WERI-Rb-1 (cell line): ENCODE measurements at regions not wholly inside any gene's neighbourhood (a gene's known extent, or its start where the extent isn't known, plus 50 kb on each side); places are given as distances from the start of the nearest gene placed in this dataset.

Experiments
- DNase-seq: peaks from one replicate; pipeline ENCODE4 v3.0.0-alpha.2; 2020
- H3K27ac ChIP-seq: fragments of 250-450 bp; sonication (Bioruptor Pico); 2 replicates; pipeline ENCODE4 v1.5.1; 2020; ENCODE audit warnings: mild to moderate bottlenecking, moderate library complexity
- H3K27me3 ChIP-seq: fragments of 250-450 bp; sonication (Bioruptor Pico); 2 replicates; pipeline ENCODE4 v1.5.1; 2021; ENCODE audit warnings: mild to moderate bottlenecking, low read depth, moderate library complexity; ENCODE audit not compliant: insufficient read depth, severe bottlenecking
- H3K36me3 ChIP-seq: fragments of 250-450 bp; sonication (Bioruptor Pico); 2 replicates; pipeline ENCODE4 v1.5.1; 2020; ENCODE audit warnings: mild to moderate bottlenecking, moderate library complexity
- H3K4me3 ChIP-seq: 2 replicates; pipeline ENCODE4 v1.5.1; 2011; ENCODE audit warnings: low read depth, mild to moderate bottlenecking, control low read depth, low read length
- H3K9me3 ChIP-seq: fragments of 250-450 bp; sonication (Bioruptor Pico); 2 replicates; pipeline ENCODE4 v1.5.1; 2021; ENCODE audit warnings: mild to moderate bottlenecking, moderate library complexity; ENCODE audit not compliant: severe bottlenecking
- CTCF ChIP-seq: IDR thresholded peaks from 2 replicates; pipeline ENCODE4 v1.5.1; 2011; ENCODE audit warnings: low read depth, mild to moderate bottlenecking, control low read depth, inconsistent platforms, low read length

- Histone ChIP-seq H3K27ac (no peak overlapping the region), H3K9me3 (no peaks in the 10 kb centered on the region), H3K27me3 (no peaks in the 10 kb centered on the region), H3K4me3 (no peak overlapping the region), H3K36me3 (no peaks in the 10 kb centered on the region)
- DNase-seq: no peak
- peak; percentile 79 for TF ChIP-seq CTCF
Measured at GRCh38 chr15:31489801-31490646, 163.4 kb downstream of the KLF13 start.

GRCh38 chr15:31494786-31495185 is 168.2 kb downstream of the KLF13 start:
- DNase-seq: no peak
- Histone ChIP-seq H3K4me3 (no peak overlapping the region), H3K27me3 (no peaks in the 10 kb centered on the region), H3K27ac (no peak overlapping the region), H3K9me3 (no peaks in the 10 kb centered on the region), H3K36me3 (no peaks in the 10 kb centered on the region)
- TF ChIP-seq CTCF: no peak

- no peak for DNase-seq
- Histone ChIP-seq H3K4me3 (no peak overlapping the region), H3K27ac (no peak overlapping the region), H3K9me3 (no peaks in the 10 kb centered on the region), H3K36me3 (no peaks in the 10 kb centered on the region), H3K27me3 (no peaks in the 10 kb centered on the region)
- no peak for TF ChIP-seq CTCF
Measured at GRCh38 chr15:31495281-31495680, 168.6 kb downstream of the KLF13 start.

GRCh38 chr15:31497838-31498237 is 171.2 kb downstream of the KLF13 start:
- H3K9me3 ChIP-seq: no peaks in the 10 kb centered on the region
- no peak for DNase-seq
- no peaks in the 10 kb centered on the region for H3K27me3 ChIP-seq
- no peak overlapping the region for H3K4me3 ChIP-seq
- TF ChIP-seq CTCF: no peak
- H3K27ac ChIP-seq: no peak overlapping the region
- no peaks in the 10 kb centered on the region for H3K36me3 ChIP-seq

GRCh38 chr15:31498329-31498728 is 171.7 kb downstream of the KLF13 start:
- H3K27me3 ChIP-seq: no peaks in the 10 kb centered on the region
- DNase-seq: no peak

More at GRCh38 chr15:31498329-31498728, 171.7 kb downstream of the KLF13 start:
- no peaks in the 10 kb centered on the region for H3K36me3 ChIP-seq
- no peaks in the 10 kb centered on the region for H3K9me3 ChIP-seq
- no peak overlapping the region for H3K4me3 ChIP-seq
- H3K27ac ChIP-seq: no peak overlapping the region
- 0 out of 2 replicates have a peak, but pooled peaks have one; percentile 9 for TF ChIP-seq CTCF
